Suprapubic skin (tissue), 4 donors: ENCODE measurements at regions not wholly inside any gene's neighbourhood (a gene's known extent, or its start where the extent isn't known, plus 50 kb on each side); places are given as distances from the start of the nearest gene placed in this dataset.

ENCODE experiments used
- DNase-seq, 2 donors: peaks; one replicate each; pipeline ENCODE4 v3.0.0-alpha.2; 2019; ENCODE audit warnings: low spot score in 2 of 2
- H3K27ac ChIP-seq: fragments of 200-600 bp; sonication (generic); one replicate; pipeline ENCODE4 v1.5.1; 2019
- H3K27me3 ChIP-seq: fragments of 200-600 bp; sonication (generic); one replicate; pipeline ENCODE4 v1.5.1; 2019
- H3K36me3 ChIP-seq: fragments of 200-600 bp; sonication (generic); one replicate; pipeline ENCODE4 v1.5.1; 2019
- H3K4me1 ChIP-seq: fragments of 200-600 bp; sonication (generic); one replicate; pipeline ENCODE4 v1.5.1; 2019
- H3K4me3 ChIP-seq: fragments of 200-600 bp; sonication (generic); one replicate; pipeline ENCODE4 v1.5.1; 2019; ENCODE audit warnings: mild to moderate bottlenecking
- H3K9me3 ChIP-seq: fragments of 200-600 bp; sonication (generic); one replicate; pipeline ENCODE4 v1.5.1; 2019
- CTCF ChIP-seq, 2 donors: fragments of 200-600 bp in 1 of 2; fragments of 450-650 bp in 1 of 2; sonication (generic) in 1 of 2; IDR thresholded peaks; one replicate each; pipeline ENCODE4 v1.5.1; 2016 to 2019; ENCODE audit warnings: antibody characterized with exemption in 2 of 2, mild to moderate bottlenecking in 1 of 2, moderate library complexity in 1 of 2
- EP300 ChIP-seq: sonication (generic); formaldehyde crosslinking; IDR thresholded peaks from one replicate; pipeline ENCODE4 v1.6.1; 2017; ENCODE audit warnings: antibody characterized with exemption
- POLR2A ChIP-seq, 2 donors: fragments of 450-650 bp; IDR thresholded peaks; one replicate each; pipeline ENCODE4 v1.6.1; 2017; ENCODE audit warnings: antibody characterized with exemption in 2 of 2, mild to moderate bottlenecking in 2 of 2, moderate library complexity in 2 of 2
- POLR2AphosphoS5 ChIP-seq, 3 donors: sonication (generic); formaldehyde crosslinking; IDR thresholded peaks; one replicate each; pipeline ENCODE4 v1.6.1; 2017; ENCODE audit warnings: antibody characterized with exemption in 3 of 3
- WGBS: methylation state at CpG from one replicate; pipeline ENCODE4 v1.1.5; 2018; 5-methylcytosine and 5-hydroxymethylcytosine counted together

GRCh38 chr6:147825848-147826247 is 317.4 kb downstream of the SAMD5 start:
- DNase-seq: no peak
- no peaks in the 10 kb centered on the region for H3K27me3 ChIP-seq
- no peaks in the 10 kb centered on the region for H3K36me3 ChIP-seq
- H3K4me3 ChIP-seq: no peak overlapping the region
- no peaks in the 10 kb centered on the region for H3K9me3 ChIP-seq
- no peaks in the 10 kb centered on the region for H3K4me1 ChIP-seq
- 81% methylated on average over 2 of the region's 2 CpGs for WGBS
- TF ChIP-seq POLR2A (IDR thresholded peaks at IDR 0.05) (no peak), POLR2AphosphoS5 (IDR thresholded peaks at IDR 0.05) (no peak), EP300 (no peak), CTCF (IDR thresholded peaks at IDR 0.05) (no peak)
- no peak overlapping the region for H3K27ac ChIP-seq

GRCh38 chr6:147826698-147827097 is 318.2 kb downstream of the SAMD5 start:
- Histone ChIP-seq H3K4me1 (no peaks in the 10 kb centered on the region), H3K27me3 (no peaks in the 10 kb centered on the region), H3K9me3 (no peaks in the 10 kb centered on the region), H3K36me3 (no peaks in the 10 kb centered on the region), H3K4me3 (no peak overlapping the region), H3K27ac (no peak overlapping the region)
- DNase-seq: no peak
- TF ChIP-seq CTCF (IDR thresholded peaks at IDR 0.05) (no peak), EP300 (no peak), POLR2A (IDR thresholded peaks at IDR 0.05) (no peak), POLR2AphosphoS5 (IDR thresholded peaks at IDR 0.05) (no peak)
- WGBS: 87% methylated on average over 4 of the region's 4 CpGs

GRCh38 chr6:147829418-147829817 is 320.9 kb downstream of the SAMD5 start:
- no peak for DNase-seq
- TF ChIP-seq POLR2A (IDR thresholded peaks at IDR 0.05): no peak
- TF ChIP-seq EP300: no peak
- no peak for TF ChIP-seq CTCF (IDR thresholded peaks at IDR 0.05)
- no peak for TF ChIP-seq POLR2AphosphoS5 (IDR thresholded peaks at IDR 0.05)
- no peaks in the 10 kb centered on the region for H3K27me3 ChIP-seq
- H3K27ac ChIP-seq: no peak overlapping the region
- H3K4me3 ChIP-seq: no peak overlapping the region
- 96% methylated on average over 1 of the region's 1 CpG for WGBS
- H3K4me1 ChIP-seq: no peaks in the 10 kb centered on the region
- H3K9me3 ChIP-seq: no peaks in the 10 kb centered on the region
- no peaks in the 10 kb centered on the region for H3K36me3 ChIP-seq

GRCh38 chr6:147829835-147830234 is 321.3 kb downstream of the SAMD5 start:
- Histone ChIP-seq H3K36me3 (no peaks in the 10 kb centered on the region), H3K27me3 (no peaks in the 10 kb centered on the region), H3K27ac (no peak overlapping the region), H3K4me3 (no peak overlapping the region), H3K9me3 (no peaks in the 10 kb centered on the region), H3K4me1 (no peaks in the 10 kb centered on the region)
- DNase-seq: no peak
- TF ChIP-seq POLR2A (IDR thresholded peaks at IDR 0.05) (no peak), EP300 (no peak), CTCF (IDR thresholded peaks at IDR 0.05) (no peak), POLR2AphosphoS5 (IDR thresholded peaks at IDR 0.05) (no peak)

- Histone ChIP-seq H3K9me3 (no peaks in the 10 kb centered on the region), H3K36me3 (no peaks in the 10 kb centered on the region), H3K27me3 (no peaks in the 10 kb centered on the region), H3K4me3 (no peak overlapping the region), H3K27ac (no peak overlapping the region), H3K4me1 (no peaks in the 10 kb centered on the region)
- DNase-seq: no peak
- WGBS: 66% methylated on average over 2 of the region's 2 CpGs
- TF ChIP-seq CTCF (IDR thresholded peaks at IDR 0.05) (no peak), EP300 (no peak), POLR2A (IDR thresholded peaks at IDR 0.05) (no peak), POLR2AphosphoS5 (IDR thresholded peaks at IDR 0.05) (no peak)
Measured at GRCh38 chr6:147831356-147831755, 322.9 kb downstream of the SAMD5 start.
